Bronchial epithelial cell (primary cell): ENCODE measurements at regions not wholly inside any gene's neighbourhood (a gene's known extent, or its start where the extent isn't known, plus 50 kb on each side); places are given as distances from the start of the nearest gene placed in this dataset.

Source experiments
- DNase-seq: peaks from one replicate; pipeline ENCODE4 v3.0.0-alpha.2; 2010; ENCODE audit warnings: low read depth
- FAIRE-seq: peaks from 2 replicates; lab custom pipeline; 2011; peaks lifted over from hg19 to GRCh38; lab: Jason Lieb, UNC
- H3K27me3 ChIP-seq: 2 replicates; pipeline ENCODE4 v1.5.1; 2011; ENCODE audit warnings: low read length; ENCODE audit not compliant: control insufficient read depth, insufficient read depth
- H3K36me3 ChIP-seq: 2 replicates; pipeline ENCODE4 v1.5.1; 2011; ENCODE audit warnings: low read length; ENCODE audit not compliant: control insufficient read depth, insufficient read depth
- H3K4me3 ChIP-seq: 2 replicates; pipeline ENCODE4 v1.5.1; 2011; ENCODE audit warnings: mild to moderate bottlenecking, low read depth, low read length, control low read depth
- TF ChIP-seq, protein P1 (sequence below): IDR thresholded peaks from 2 replicates; pipeline ENCODE4 v1.5.1; 2011; ENCODE audit warnings: mild to moderate bottlenecking, moderate library complexity, low read length, control low read depth, inconsistent platforms; ENCODE audit not compliant: insufficient read depth, severe bottlenecking

DNA sequence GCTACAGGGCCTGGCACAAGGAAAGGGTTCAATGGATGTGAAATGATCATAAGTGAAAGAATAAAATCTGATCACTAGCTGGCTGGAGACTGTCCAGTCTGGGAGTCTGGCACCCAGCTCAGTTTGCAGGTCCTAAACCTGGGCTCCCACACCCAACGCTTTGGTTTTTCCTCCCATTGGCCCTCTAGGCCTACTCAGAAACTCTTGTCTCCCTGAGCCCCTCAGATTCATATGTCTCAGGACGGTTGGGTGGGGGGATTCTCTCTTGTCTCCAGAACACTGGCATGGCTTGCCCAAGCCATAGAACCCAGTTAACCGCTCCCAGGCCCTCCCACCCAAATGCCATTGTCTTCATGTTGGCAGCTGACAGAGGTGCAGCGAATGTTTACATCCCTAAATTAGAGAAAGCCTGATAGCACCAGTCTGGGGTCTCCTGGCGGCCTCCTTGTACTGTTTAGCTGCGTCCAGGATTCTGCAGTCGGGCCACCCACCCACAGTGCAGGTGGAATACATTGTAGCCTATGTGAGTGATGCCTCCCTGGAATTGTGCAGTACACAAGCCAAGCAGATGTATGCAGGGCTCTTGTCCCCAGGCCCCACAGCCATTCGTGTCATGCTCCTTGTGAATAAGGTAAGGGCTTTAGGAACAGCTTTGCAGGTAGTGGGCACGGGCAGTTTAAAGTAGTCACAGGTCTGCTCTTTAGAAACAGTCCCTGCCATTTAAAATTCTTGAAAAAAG is 266.3 kb downstream of the XXYLT1 start:
- TF ChIP-seq, protein P1, sequence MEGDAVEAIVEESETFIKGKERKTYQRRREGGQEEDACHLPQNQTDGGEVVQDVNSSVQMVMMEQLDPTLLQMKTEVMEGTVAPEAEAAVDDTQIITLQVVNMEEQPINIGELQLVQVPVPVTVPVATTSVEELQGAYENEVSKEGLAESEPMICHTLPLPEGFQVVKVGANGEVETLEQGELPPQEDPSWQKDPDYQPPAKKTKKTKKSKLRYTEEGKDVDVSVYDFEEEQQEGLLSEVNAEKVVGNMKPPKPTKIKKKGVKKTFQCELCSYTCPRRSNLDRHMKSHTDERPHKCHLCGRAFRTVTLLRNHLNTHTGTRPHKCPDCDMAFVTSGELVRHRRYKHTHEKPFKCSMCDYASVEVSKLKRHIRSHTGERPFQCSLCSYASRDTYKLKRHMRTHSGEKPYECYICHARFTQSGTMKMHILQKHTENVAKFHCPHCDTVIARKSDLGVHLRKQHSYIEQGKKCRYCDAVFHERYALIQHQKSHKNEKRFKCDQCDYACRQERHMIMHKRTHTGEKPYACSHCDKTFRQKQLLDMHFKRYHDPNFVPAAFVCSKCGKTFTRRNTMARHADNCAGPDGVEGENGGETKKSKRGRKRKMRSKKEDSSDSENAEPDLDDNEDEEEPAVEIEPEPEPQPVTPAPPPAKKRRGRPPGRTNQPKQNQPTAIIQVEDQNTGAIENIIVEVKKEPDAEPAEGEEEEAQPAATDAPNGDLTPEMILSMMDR = no peak
- Histone ChIP-seq H3K27me3 (no peaks in the 10 kb centered on the region), H3K4me3 (no peak overlapping the region), H3K36me3 (no peaks in the 10 kb centered on the region)
- FAIRE-seq = no peak
- no peak for DNase-seq

DNA sequence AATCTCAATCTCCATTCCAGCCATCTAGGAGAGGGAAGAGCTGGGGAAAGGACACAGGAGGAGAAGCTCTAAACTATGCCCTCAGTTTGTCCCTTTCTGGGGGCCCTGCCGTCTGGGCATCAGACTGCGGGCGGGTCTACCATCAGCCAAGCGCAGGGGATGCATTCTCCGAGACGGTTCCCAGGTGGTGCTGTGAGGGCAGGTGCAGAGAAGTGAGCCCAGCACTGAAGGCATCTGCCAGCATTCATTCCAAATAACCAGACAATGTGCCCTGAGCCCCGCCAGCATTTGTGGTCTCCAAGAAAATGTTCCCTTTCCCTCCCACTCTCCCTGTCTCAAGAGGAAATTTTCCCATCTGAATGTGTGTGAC is 265.7 kb downstream of the XXYLT1 start:
- H3K36me3 ChIP-seq = no peaks in the 10 kb centered on the region
- DNase-seq (no peak), FAIRE-seq (no peak)
- TF ChIP-seq, protein P1 = no peak
- H3K27me3 ChIP-seq = no peaks in the 10 kb centered on the region
- no peak overlapping the region for H3K4me3 ChIP-seq

DNA sequence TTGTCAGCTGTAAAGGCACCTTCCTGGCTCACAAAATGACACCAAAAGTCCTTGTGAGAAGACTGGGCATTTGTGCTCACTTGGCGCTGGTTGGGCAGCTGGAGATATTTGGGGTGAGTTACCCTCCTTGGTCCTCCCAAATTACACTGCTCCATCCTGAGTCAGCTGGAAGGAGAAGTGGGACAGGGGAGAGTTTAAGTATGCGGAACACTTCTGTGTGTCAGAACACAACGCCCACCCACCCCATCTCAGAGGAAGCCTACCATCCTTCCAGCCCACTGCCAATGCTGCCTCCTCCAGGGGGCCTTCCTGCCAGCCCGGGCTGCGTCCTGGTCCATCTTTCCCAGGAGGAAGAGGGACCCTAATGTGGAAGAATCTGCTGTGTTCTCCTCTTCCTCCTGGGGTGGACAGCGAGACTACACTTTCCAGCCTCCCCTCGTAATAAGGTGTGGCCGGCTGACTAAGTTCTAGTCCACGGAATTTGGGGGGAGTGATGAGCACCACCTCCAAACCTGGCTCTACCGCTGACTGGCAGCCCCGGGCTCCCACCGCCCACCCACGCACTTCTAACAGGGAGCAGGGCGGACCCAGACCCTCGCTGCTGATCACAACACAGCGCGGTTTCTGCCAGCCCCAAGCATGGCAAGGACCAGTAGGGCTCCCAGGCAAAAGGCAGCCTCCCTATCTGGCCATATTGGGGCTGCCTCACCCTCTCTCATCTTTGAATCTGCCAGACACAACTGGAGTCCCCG is 265.0 kb downstream of the XXYLT1 start:
- no peak for FAIRE-seq
- Histone ChIP-seq H3K36me3 (no peaks in the 10 kb centered on the region), H3K27me3 (no peaks in the 10 kb centered on the region), H3K4me3 (no peak overlapping the region)
- DNase-seq = no peak
- TF ChIP-seq, protein P1 = no peak

DNA sequence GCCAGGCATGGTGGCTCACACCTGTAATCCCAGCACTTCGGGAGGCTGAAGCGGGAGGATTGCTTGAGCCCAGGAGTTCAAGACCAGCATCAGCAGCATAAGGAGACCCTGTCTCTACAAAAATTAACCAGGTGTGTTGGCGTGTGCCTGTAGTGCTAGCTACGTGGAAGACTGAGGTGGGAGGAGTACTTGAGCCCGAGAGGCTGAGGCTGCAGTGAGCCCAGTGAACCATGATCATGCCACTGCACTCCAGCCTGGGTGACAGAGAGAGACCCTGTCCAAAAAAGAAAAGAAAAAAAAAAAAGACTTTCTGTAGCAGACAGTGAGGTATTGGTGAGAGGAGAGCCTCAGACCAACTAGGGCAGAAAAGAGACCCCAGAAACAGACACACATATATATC is 263.8 kb downstream of the XXYLT1 start:
- no peaks in the 10 kb centered on the region for H3K27me3 ChIP-seq
- TF ChIP-seq, protein P1 = no peak
- FAIRE-seq (no peak), DNase-seq (no peak)
- H3K36me3 ChIP-seq = no peaks in the 10 kb centered on the region
- no peak overlapping the region for H3K4me3 ChIP-seq

DNA sequence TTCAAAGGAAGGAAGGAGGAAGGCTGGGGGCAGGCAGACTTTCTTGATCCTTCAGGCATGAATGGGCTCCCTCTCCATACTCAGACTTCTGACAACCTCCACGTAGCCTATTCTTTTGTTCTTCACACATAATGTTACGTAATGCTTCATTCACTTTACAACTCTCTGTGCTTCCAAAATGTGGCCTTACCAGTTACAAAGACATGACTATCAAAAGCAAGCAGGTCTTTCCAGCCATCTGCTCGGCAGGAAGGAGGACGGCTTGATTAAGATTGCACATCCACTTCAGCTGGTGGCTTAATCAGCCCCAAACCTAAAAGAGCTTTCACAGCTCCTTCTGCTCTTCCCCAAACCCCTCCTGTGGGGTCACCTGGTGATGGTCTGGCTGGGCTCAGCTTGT is 263.2 kb downstream of the XXYLT1 start:
- peak; percentile 75 for FAIRE-seq
- TF ChIP-seq, protein P1 = no peak
- H3K4me3 ChIP-seq = no peak overlapping the region
- peak; percentile 56 for DNase-seq
- H3K36me3 ChIP-seq = no peaks in the 10 kb centered on the region
- H3K27me3 ChIP-seq = no peaks in the 10 kb centered on the region
